ENCODE measurements at regions not wholly inside any gene's neighbourhood (a gene's known extent, or its start where the extent isn't known, plus 50 kb on each side); places are given as distances from the start of the nearest gene placed in this dataset.
A peak's percentile ranks its signal among the peaks of the same experiment; 100 is the strongest.
"Not testable (repeated sequence)": the region's sequence is repeated elsewhere in the genome, so short reads cannot be mapped to it uniquely, and the experiment has no call there.

DNA sequence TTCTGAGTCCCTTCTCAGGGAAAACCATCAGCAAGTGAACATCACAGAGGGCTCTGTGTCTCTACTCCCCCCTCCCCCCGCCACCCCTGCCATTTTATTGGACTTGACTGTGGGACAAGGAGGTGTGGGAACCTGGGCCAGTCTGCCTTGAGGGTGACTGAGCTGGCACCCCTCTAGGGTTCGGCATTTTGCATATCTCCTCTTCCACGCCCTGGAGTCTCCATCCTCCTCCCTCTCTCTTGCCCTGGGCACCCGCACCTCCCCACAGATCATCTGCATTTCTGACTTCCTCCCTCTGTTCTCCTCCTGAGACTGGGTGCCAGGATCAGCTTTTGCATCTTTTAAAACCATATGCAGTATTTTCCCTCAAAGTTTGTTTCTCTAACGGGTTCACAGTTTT lies 107.1 kb upstream of the ERRFI1 start:
- H3K4me3 ChIP-seq (ENCODE audit: low read depth, low read length) = no peak overlapping the region
- TF ChIP-seq, protein P1, sequence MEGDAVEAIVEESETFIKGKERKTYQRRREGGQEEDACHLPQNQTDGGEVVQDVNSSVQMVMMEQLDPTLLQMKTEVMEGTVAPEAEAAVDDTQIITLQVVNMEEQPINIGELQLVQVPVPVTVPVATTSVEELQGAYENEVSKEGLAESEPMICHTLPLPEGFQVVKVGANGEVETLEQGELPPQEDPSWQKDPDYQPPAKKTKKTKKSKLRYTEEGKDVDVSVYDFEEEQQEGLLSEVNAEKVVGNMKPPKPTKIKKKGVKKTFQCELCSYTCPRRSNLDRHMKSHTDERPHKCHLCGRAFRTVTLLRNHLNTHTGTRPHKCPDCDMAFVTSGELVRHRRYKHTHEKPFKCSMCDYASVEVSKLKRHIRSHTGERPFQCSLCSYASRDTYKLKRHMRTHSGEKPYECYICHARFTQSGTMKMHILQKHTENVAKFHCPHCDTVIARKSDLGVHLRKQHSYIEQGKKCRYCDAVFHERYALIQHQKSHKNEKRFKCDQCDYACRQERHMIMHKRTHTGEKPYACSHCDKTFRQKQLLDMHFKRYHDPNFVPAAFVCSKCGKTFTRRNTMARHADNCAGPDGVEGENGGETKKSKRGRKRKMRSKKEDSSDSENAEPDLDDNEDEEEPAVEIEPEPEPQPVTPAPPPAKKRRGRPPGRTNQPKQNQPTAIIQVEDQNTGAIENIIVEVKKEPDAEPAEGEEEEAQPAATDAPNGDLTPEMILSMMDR (conservative IDR thresholded peaks at IDR 0.05; ENCODE audit: low read depth, low read length) = no peak
- no peak for DNase-seq (ENCODE audit: low read depth)

DNA sequence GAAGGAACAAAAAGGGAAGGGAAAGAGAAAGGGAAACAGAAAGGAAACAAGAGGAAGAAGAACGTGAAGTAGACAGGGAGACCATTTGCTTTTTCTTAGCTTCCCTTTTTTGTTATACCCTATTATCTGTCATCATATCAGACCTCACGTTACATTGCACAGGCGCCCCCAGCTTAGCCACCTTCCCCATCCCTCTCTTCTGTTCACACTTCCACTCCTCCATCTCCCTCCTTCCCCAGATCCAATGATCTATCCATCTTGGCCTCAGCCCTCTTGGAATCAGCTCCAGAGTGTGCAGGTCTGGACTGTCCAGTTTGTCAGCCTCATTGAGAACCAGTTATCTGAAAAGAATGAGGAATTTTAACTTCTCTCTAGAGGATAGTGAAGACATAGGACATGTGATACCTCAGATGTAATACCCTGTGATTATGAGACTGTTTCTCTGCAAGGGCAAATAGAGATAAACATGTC lies 101.1 kb upstream of the ERRFI1 start:
- DNase-seq (ENCODE audit: low read depth) = peak; percentile 72
- no peak overlapping the region for H3K4me3 ChIP-seq (ENCODE audit: low read depth, low read length)
- TF ChIP-seq, protein P1 (conservative IDR thresholded peaks at IDR 0.05; ENCODE audit: low read depth, low read length) = no peak

DNA sequence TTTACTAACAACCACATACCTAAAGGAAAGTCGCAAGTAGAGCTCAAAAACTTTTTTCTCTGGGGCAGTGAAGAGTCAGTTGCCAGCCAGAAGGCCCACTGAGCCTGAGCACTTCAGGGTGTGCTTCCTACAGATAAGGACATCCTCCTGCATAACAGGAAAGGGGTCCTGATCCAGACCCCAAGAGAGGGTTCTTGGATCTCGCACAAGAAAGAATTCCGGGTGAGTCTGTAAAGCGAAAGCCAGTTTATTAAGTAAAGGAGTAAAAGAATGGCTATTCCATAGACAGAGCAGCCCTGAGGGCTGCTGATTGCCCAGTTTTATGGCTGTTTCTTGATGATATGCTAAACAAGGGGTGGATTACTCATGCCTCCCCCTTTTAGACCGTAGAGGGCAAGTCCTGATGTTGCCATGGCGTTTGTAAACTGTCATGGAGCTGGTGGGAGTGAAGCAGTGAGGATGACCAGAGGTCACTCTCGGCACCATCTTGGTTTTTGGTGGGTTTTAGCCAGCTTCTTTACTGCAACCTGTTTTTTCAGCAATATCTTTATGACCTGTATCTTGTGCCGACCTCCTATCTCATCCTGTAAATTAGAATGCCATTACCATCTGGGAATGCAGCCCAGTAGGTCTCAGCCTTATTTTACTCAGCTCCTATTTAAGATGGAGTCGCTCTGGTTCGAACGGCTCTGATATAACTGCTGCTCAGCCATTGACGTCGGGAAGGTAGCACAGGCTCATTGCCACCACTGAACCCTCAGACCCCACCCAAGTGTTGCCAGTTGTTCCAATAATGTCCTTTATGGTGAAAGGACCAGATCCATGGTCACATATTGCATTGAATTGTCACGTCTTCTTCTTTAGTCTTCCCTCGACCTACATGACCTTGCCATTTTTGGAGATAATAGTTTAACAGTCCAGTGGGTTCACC lies 96.6 kb upstream of the ERRFI1 start:
- DNase-seq (ENCODE audit: low read depth) = no peak
- TF ChIP-seq, protein P1 (conservative IDR thresholded peaks at IDR 0.05; ENCODE audit: low read depth, low read length) = no peak

DNA sequence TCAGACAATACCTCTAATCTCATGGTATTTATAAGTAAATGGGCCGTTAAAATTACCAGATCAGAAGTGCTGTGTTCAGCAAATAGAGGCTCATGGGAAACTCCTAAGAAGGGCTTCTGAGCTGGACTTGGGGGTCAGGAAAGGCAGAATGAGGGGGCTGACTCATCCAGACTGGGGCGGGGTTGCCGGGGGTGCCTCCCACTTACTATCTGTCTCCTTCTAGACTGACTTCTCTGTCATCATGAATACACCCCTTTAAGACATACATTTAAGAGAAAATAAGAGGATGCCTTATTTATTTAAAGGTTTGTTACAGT lies 96.0 kb upstream of the ERRFI1 start:
- TF ChIP-seq, protein P1 (conservative IDR thresholded peaks at IDR 0.05; ENCODE audit: low read depth, low read length) = no peak
- H3K4me3 ChIP-seq (ENCODE audit: low read depth, low read length) = no peak overlapping the region
- peak; percentile 79 for DNase-seq (ENCODE audit: low read depth)

More for the DNA sequence above, 96.6 kb upstream of the ERRFI1 start:
- H3K4me3 ChIP-seq (ENCODE audit: low read depth, low read length) = no peak overlapping the region

DNA sequence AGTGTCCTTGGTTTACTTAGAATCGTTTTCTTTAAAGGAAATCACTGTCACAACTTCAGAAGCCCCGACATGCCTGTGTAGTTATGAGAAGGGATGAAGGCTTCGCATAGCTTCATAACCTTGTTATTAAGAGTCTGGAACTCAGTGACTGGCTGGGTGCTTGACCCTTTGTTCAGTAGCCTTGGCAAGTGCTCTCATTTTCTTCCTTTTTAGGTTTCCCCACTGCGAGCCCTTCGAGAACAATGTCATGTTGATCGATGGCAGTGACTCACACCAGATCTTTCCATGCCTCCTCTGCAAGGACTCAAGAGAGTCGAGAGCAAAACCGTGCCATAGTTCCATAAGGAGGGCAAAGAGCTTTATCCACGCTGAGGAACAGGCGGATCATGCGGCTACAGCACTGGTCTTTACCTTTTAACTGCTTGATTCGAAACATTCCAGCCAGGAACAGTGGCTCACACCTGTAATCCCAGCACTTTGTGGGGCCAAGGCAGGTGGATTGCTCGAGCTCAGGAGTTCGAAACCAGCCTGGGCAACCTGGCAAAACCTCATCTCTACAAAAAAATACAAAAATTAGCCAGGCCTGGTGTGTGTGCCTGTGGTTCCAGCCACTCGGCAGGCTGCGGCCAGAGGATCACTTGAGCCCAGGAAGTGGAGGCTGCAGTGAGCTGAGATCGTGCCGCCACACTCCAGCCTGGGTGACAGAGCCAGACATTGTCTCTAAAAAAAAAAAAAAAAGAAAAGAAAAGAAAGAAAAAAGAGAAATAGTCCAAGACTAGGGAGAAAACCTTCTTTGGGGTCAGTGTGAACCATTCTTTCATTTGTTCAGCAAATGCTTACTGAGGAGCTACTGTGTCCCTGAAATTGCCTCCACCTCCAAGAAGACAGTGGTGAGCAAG lies 95.4 kb upstream of the ERRFI1 start:
- TF ChIP-seq, protein P1 (conservative IDR thresholded peaks at IDR 0.05; ENCODE audit: low read depth, low read length) = no peak
- no peak overlapping the region for H3K4me3 ChIP-seq (ENCODE audit: low read depth, low read length)
- peak; percentile 94 for DNase-seq (ENCODE audit: low read depth)

DNA sequence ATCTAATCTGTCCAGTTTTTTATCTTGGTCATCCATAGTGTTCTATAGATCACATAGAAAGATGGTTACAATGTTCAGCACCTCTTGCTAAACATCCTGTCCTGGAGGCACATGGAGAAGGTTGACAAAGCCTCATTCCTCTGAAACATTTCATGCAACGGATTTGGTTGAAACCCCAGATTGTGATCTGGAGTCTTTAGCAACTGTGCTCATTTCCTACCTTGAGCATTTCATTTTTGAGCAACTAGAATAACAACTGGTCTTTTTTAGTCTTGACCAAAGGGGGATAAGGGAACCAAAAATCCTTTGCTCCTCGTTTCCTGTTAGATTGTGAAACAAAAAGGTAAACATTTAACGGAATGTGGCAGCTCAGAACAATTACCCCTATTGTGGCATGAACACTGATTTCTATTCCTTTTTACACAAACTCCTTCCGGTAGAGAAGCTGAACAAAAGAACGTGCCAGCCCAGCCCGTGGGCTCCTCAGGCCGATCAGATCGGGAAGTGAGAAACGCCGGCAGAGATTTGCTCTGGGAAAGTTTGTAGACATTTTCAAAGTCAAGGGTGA lies 94.7 kb upstream of the ERRFI1 start:
- no peak overlapping the region for H3K4me3 ChIP-seq (ENCODE audit: low read depth, low read length)
- TF ChIP-seq, protein P1 (conservative IDR thresholded peaks at IDR 0.05; ENCODE audit: low read depth, low read length) = no peak
- peak; percentile 69 for DNase-seq (ENCODE audit: low read depth)

DNA sequence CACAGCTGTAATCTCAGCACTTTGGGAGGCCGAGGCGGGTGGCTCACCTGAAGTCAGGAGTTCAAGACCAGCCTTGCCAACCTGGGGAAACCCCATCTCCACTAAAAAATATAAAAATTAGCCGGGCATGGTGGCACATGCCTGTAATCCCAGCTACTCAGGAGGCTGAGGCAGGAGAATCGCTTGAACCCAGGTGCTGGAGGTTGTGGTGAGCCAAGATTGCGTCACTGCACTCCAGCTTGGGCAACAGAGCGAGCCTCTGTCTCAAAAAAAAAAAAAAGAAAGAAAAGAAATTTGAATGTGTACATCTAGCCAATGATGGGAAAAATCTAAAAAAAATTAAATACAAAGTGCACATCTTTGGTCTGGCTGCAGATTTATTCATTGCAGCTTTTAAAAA lies 92.6 kb upstream of the ERRFI1 start:
- H3K4me3 ChIP-seq (ENCODE audit: low read depth, low read length); DNase-seq (ENCODE audit: low read depth): not testable (repeated sequence)
